HEK293 (cell line): ENCODE measurements at regions not wholly inside any gene's neighbourhood (a gene's known extent, or its start where the extent isn't known, plus 50 kb on each side); places are given as distances from the start of the nearest gene placed in this dataset.

Experiments
- CTCF ChIA-PET: fragments of 350-600 bp; formaldehyde crosslinking; extraction: SDS; loops from one replicate; lab custom pipeline; 2021; ENCODE audit warnings: antibody characterized with exemption; lab: Yijun Ruan, JAX
- POLR2A ChIA-PET: fragments of 300-600 bp; formaldehyde crosslinking; extraction: SDS; loops from one replicate; lab custom pipeline; 2020; ENCODE audit warnings: antibody characterized with exemption, inconsistent platforms; lab: Yijun Ruan, JAX
- H3K27ac ChIP-seq: fragments of 200-500 bp; sonication (Bioruptor generic); 2 replicates; pipeline ENCODE4 v1.5.1; 2014; ENCODE audit warnings: low read depth, low read length, control low read depth, inconsistent platforms; ENCODE audit errors: extremely low read depth
- H3K36me3 ChIP-seq, 2 experiments: fragments of 200-500 bp in 1 of 2; sonication (Bioruptor generic) in 1 of 2; 1 replicate in 1 of 2; 2 replicates in 1 of 2; pipeline ENCODE4 v1.5.1; 2014 to 2017; ENCODE audit warnings: inconsistent platforms in 2 of 2, low read length in 2 of 2; ENCODE audit not compliant: control insufficient read depth in 2 of 2, insufficient read depth in 1 of 2
- H3K4me1 ChIP-seq: fragments of 200-500 bp; sonication (Bioruptor generic); 2 replicates; pipeline ENCODE4 v1.5.1; 2014; ENCODE audit warnings: mild to moderate bottlenecking, low read length, inconsistent platforms; ENCODE audit not compliant: control insufficient read depth, insufficient read depth
- H3K4me3 ChIP-seq: 2 replicates; pipeline ENCODE4 v1.5.1; 2011; ENCODE audit warnings: low read depth, mild to moderate bottlenecking, control low read depth, low read length, moderate library complexity
- H3K9me3 ChIP-seq: fragments of 200-500 bp; sonication (Bioruptor generic); 2 replicates; pipeline ENCODE4 v1.5.1; 2014; ENCODE audit warnings: low read depth, low read length, inconsistent platforms; ENCODE audit not compliant: control insufficient read depth, insufficient read depth
- BCL11B ChIP-seq: fragments of 450-650 bp; formaldehyde crosslinking; IDR thresholded peaks from 2 replicates; pipeline ENCODE4 v1.5.1; 2016; ENCODE audit warnings: low read depth, missing biosample characterization, missing genetic modification characterization
- EGR2 ChIP-seq: fragments of 450-650 bp; formaldehyde crosslinking; IDR thresholded peaks from 2 replicates; pipeline ENCODE4 v1.5.1; 2016; ENCODE audit warnings: low read depth, missing biosample characterization, missing genetic modification characterization
- KLF9 ChIP-seq: fragments of 450-650 bp; formaldehyde crosslinking; IDR thresholded peaks from 2 replicates; pipeline ENCODE4 v1.5.1; 2016; ENCODE audit warnings: missing biosample characterization, missing genetic modification characterization, low read depth
- SP3 ChIP-seq: fragments of 450-650 bp; formaldehyde crosslinking; IDR thresholded peaks from 2 replicates; pipeline ENCODE4 v1.5.1; 2016; ENCODE audit warnings: missing biosample characterization, missing genetic modification characterization
- ZBTB17 ChIP-seq: fragments of 450-650 bp; formaldehyde crosslinking; IDR thresholded peaks from 2 replicates; pipeline ENCODE4 v1.5.1; 2016; ENCODE audit warnings: missing biosample characterization, missing genetic modification characterization
- ZFHX2 ChIP-seq: fragments of 450-650 bp; formaldehyde crosslinking; conservative IDR thresholded peaks from 2 replicates; pipeline ENCODE4 v1.5.1; 2016; ENCODE audit warnings: missing biosample characterization, missing genetic modification characterization
- ZFP3 ChIP-seq: fragments of 450-650 bp; formaldehyde crosslinking; IDR thresholded peaks from 2 replicates; pipeline ENCODE4 v1.5.1; 2016; ENCODE audit warnings: low read depth, missing biosample characterization, missing genetic modification characterization
- ZNF19 ChIP-seq: fragments of 450-650 bp; formaldehyde crosslinking; IDR thresholded peaks from 2 replicates; pipeline ENCODE4; 2016; ENCODE audit warnings: missing biosample characterization, missing genetic modification characterization, low read depth
- ZNF24 ChIP-seq: fragments of 450-650 bp; formaldehyde crosslinking; IDR thresholded peaks from 2 replicates; pipeline ENCODE4 v1.5.1; 2016; ENCODE audit warnings: missing biosample characterization, missing genetic modification characterization
- ZNF292 ChIP-seq: fragments of 450-650 bp; formaldehyde crosslinking; IDR thresholded peaks from 2 replicates; pipeline ENCODE4 v1.5.1; 2016; ENCODE audit warnings: low read depth, missing biosample characterization, missing genetic modification characterization, borderline replicate concordance
- ZNF366 ChIP-seq: fragments of 450-650 bp; formaldehyde crosslinking; conservative IDR thresholded peaks from 2 replicates; pipeline ENCODE4 v1.5.1; 2016; ENCODE audit warnings: missing biosample characterization, missing genetic modification characterization
- ZNF433 ChIP-seq: fragments of 450-650 bp; formaldehyde crosslinking; IDR thresholded peaks from 2 replicates; pipeline ENCODE4 v1.5.1; 2016; ENCODE audit warnings: missing biosample characterization, missing genetic modification characterization, low read depth
- ZNF621 ChIP-seq: fragments of 450-650 bp; formaldehyde crosslinking; IDR thresholded peaks from 2 replicates; pipeline ENCODE4 v1.5.1; 2017; ENCODE audit warnings: missing biosample characterization, missing genetic modification characterization
- ZNF747 ChIP-seq: fragments of 450-650 bp; formaldehyde crosslinking; IDR thresholded peaks from 2 replicates; pipeline ENCODE4 v1.5.1; 2016; ENCODE audit warnings: missing biosample characterization, missing genetic modification characterization
- ZNF768 ChIP-seq: fragments of 450-650 bp; formaldehyde crosslinking; IDR thresholded peaks from 2 replicates; pipeline ENCODE4 v1.5.1; 2018; ENCODE audit warnings: missing biosample characterization, mild to moderate bottlenecking, missing genetic modification characterization
- TF ChIP-seq, protein P1 (sequence below): fragments of 450-650 bp; formaldehyde crosslinking; IDR thresholded peaks from 2 replicates; pipeline ENCODE4 v1.5.1; 2016; ENCODE audit warnings: missing biosample characterization, missing genetic modification characterization, borderline replicate concordance
- TF ChIP-seq, protein P2 (sequence below): fragments of 450-650 bp; formaldehyde crosslinking; IDR thresholded peaks from 2 replicates; pipeline ENCODE4 v1.5.1; 2016; ENCODE audit warnings: missing biosample characterization, missing genetic modification characterization
- TF ChIP-seq, protein P3 (sequence below): IDR thresholded peaks from 2 replicates; pipeline ENCODE4 v1.6.1; 2011; ENCODE audit warnings: mild to moderate bottlenecking, low read depth, low read length, borderline replicate concordance
- TF ChIP-seq, protein P4 (sequence below): fragments of 450-650 bp; formaldehyde crosslinking; IDR thresholded peaks from 2 replicates; pipeline ENCODE4 v1.5.1; 2016; ENCODE audit warnings: missing biosample characterization, missing genetic modification characterization

DNA sequence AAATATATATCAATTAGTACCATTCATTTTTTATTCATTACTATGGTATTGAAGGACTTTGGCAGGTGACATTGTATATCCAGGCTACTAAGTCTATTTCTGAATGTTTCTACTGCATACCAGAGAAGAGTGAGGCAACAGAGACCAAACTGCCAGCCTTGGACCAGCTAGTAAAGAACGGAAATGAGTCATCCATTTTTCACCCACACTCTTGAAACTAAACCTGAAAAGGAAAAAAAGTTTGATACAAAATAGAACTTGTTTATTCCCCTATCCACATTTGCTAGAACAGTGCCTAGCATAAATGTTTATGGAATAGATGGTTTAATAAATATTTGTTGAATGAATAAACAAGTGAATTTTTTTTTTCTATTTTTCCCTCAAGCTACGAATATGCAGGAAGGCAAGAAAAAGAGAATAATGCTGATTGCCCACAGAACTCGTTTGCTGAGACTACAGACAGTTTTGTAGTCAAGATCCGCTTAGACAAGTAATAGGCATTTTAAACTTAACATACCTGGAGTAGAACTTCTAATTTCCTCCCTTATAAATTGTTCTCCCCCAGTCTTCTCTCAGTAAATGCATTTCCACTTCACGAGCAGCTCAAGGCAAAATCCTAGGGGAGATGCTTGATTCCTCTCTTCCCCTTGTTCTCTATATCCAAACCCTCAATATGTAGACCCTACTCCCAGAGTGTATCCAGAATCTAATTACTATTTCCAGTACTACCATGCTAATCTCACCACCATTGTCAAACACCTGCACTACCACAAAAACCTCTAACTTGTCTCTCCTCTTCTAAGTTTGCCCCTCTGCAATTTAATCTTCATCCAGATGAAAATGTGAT is 146.2 kb upstream of the RASA1 start (continued):
- TF ChIP-seq, protein P1, sequence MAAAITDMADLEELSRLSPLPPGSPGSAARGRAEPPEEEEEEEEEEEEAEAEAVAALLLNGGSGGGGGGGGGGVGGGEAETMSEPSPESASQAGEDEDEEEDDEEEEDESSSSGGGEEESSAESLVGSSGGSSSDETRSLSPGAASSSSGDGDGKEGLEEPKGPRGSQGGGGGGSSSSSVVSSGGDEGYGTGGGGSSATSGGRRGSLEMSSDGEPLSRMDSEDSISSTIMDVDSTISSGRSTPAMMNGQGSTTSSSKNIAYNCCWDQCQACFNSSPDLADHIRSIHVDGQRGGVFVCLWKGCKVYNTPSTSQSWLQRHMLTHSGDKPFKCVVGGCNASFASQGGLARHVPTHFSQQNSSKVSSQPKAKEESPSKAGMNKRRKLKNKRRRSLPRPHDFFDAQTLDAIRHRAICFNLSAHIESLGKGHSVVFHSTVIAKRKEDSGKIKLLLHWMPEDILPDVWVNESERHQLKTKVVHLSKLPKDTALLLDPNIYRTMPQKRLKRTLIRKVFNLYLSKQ = no peak
- TF ChIP-seq ZNF768 (tag by site-specific recombination) (no peak), ZNF433 (tag by site-specific recombination) (no peak), ZNF24 (tag by site-specific recombination) (no peak), ZBTB17 (tag by site-specific recombination) (no peak), ZNF19 (tag by site-specific recombination) (no peak)

DNA sequence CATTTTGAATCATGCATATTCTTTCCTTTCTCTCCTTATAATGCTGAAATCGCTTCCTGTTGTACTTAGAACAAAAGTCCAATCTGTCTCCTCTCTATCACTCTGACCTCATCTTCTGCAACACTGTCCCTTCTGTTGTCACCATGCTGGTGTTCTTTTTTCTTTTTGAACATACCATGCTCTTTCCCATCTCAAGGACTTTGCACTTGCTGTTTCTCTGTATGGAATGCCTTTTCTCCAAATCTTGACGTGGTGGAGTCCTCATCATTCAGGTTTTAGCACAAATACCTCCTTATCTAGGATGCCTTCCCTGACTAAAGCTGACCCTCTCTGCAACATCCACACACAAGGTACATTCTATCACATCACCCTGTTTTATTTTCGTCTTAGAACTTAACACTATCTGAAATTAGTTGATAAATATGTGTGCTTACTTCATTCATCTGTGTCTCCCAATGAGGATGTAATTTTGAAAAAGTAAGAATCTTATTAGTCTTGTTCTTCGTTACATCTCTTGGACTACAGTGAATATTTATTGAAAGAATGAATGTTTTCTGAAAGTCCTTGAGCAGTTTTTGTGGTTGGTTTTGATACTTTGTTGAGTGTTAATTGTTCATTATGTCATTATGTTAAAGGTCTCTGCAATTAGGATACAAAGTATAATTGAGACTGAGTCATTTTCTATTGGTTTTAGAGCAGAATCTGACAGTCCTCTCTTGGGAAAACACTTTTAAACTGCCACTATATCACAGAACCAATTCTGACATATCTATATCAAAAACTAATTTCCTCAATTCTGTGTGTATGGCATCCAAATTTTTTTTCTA is 145.3 kb upstream of the RASA1 start:
- no peaks in the 10 kb centered on the region for H3K36me3 ChIP-seq
- CTCF ChIA-PET = interaction anchor here (0.8 to 0.9 kb wide), 2 partner anchors 10 to 11 kb away, joined by 3 to 6 read pairs; no protein-coding TSS in a partner anchor
- H3K4me1 ChIP-seq = no peaks in the 10 kb centered on the region
- no peak overlapping the region for H3K4me3 ChIP-seq
- TF ChIP-seq ZFHX2 (tag by site-specific recombination) (no peak), SP3 (tag by site-specific recombination) (no peak)
- TF ChIP-seq, all 188 proteins: peak for 0
- POLR2A ChIA-PET = no interaction called here
- Histone ChIP-seq H3K27ac (no peak overlapping the region), H3K9me3 (no peaks in the 10 kb centered on the region)

DNA sequence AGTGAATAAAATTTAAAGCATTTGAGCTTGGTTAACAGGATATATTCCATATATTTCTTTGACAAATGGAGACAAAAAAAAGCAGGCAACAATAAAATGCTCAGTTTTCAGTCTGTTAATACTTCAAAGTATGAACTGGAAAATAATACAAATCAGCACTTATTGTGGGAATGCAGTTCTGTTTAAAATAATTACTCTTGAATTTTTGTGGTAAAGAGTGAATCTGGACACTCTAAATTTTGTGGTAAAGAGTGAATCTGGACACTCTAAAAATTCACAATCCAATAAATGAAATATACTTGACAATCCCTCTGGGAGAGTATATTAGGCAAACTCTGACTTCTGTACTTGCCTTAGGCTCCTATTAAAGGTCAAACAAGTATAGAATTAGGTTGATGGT is 141.9 kb upstream of the RASA1 start:
- no peak for TF ChIP-seq ZNF366
- Histone ChIP-seq H3K4me1 (no peaks in the 10 kb centered on the region), H3K27ac (no peak overlapping the region), H3K36me3 (no peaks in the 10 kb centered on the region), H3K4me3 (no peak overlapping the region), H3K9me3 (no peaks in the 10 kb centered on the region)
- POLR2A ChIA-PET = no interaction called here
- CTCF ChIA-PET = no interaction called here

DNA sequence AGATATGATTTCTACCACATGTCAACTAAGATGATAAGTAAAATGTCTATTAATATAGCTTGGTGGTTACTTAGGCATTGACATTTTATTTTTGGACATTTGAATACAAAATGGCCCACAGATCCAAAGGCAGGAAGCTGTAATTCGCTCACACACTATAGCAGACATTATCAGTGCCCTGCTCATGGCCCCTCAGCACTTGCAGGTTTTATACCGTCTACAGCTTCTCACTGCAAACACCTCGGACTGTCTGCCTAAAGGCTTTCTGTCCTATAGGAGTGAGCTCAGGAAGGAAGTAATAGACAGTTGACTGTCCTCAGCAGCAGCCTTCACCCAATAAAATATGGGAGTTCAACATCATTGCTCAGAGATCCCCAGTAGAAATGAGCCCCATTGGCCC is 140.8 kb upstream of the RASA1 start:
- ChIA-PET POLR2A (interaction anchor here (0.7 to 1.5 kb wide), 2 partner anchors 15 to 141 kb away, joined by 3 to 5 read pairs; partner anchors contain the start of gene RASA1), CTCF (no interaction called here)
- TF ChIP-seq, protein P2, sequence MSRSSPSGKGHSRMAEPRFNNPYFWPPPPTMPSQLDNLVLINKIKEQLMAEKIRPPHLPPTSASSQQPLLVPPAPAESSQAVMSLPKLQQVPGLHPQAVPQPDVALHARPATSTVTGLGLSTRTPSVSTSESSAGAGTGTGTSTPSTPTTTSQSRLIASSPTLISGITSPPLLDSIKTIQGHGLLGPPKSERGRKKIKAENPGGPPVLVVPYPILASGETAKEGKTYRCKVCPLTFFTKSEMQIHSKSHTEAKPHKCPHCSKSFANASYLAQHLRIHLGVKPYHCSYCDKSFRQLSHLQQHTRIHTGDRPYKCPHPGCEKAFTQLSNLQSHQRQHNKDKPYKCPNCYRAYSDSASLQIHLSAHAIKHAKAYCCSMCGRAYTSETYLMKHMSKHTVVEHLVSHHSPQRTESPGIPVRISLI (tag by site-specific recombination) = no peak
- TF ChIP-seq, protein P3, sequence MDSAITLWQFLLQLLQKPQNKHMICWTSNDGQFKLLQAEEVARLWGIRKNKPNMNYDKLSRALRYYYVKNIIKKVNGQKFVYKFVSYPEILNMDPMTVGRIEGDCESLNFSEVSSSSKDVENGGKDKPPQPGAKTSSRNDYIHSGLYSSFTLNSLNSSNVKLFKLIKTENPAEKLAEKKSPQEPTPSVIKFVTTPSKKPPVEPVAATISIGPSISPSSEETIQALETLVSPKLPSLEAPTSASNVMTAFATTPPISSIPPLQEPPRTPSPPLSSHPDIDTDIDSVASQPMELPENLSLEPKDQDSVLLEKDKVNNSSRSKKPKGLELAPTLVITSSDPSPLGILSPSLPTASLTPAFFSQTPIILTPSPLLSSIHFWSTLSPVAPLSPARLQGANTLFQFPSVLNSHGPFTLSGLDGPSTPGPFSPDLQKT = no peak
- no peak for TF ChIP-seq ZNF292 (tag by site-specific recombination)
- TF ChIP-seq ZNF747 (tag by site-specific recombination) = no peak
- no peak for TF ChIP-seq BCL11B (tag by site-specific recombination)
- TF ChIP-seq, protein P4, sequence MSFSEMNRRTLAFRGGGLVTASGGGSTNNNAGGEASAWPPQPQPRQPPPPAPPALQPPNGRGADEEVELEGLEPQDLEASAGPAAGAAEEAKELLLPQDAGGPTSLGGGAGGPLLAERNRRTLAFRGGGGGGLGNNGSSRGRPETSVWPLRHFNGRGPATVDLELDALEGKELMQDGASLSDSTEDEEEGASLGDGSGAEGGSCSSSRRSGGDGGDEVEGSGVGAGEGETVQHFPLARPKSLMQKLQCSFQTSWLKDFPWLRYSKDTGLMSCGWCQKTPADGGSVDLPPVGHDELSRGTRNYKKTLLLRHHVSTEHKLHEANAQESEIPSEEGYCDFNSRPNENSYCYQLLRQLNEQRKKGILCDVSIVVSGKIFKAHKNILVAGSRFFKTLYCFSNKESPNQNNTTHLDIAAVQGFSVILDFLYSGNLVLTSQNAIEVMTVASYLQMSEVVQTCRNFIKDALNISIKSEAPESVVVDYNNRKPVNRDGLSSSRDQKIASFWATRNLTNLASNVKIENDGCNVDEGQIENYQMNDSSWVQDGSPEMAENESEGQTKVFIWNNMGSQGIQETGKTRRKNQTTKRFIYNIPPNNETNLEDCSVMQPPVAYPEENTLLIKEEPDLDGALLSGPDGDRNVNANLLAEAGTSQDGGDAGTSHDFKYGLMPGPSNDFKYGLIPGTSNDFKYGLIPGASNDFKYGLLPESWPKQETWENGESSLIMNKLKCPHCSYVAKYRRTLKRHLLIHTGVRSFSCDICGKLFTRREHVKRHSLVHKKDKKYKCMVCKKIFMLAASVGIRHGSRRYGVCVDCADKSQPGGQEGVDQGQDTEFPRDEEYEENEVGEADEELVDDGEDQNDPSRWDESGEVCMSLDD (tag by site-specific recombination) = no peak
- no peak for TF ChIP-seq ZNF621
- no peak for TF ChIP-seq KLF9
- TF ChIP-seq ZFP3 (tag by site-specific recombination) = no peak
- no peak for TF ChIP-seq EGR2 (tag by site-specific recombination)
- Histone ChIP-seq H3K4me3 (no peak overlapping the region), H3K36me3 (no peaks in the 10 kb centered on the region), H3K4me1 (no peaks in the 10 kb centered on the region), H3K27ac (no peak overlapping the region), H3K9me3 (no peaks in the 10 kb centered on the region)
